Heart left ventricle (tissue), 16 donors: ENCODE measurements at regions not wholly inside any gene's neighbourhood (a gene's known extent, or its start where the extent isn't known, plus 50 kb on each side); places are given as distances from the start of the nearest gene placed in this dataset.

ENCODE experiments used
- ATAC-seq, 4 donors: fragments of 200-7000 bp; cut with Tn5 transposase; one replicate each; pipeline ENCODE4 v1.9.1; 2020 to 2022; ENCODE audit warnings: moderate library complexity in 4 of 4, mild to moderate bottlenecking in 3 of 4, moderate number of reproducible peaks in 1 of 4
- DNase-seq, 5 donors: peaks; one replicate each; pipeline ENCODE4 v3.0.0-alpha.2; 2020
- H3K27ac ChIP-seq, 12 donors: fragments of 200-600 bp; sonication (generic) in 4 of 12; one replicate each; pipeline versions ENCODE4 v1.5.0 to v1.8.0; 2016 to 2022; ENCODE audit warnings: mild to moderate bottlenecking in 2 of 12
- H3K27me3 ChIP-seq, 9 donors: fragments of 200-600 bp; sonication (generic) in 2 of 9; one replicate each; pipeline versions ENCODE4 v1.5.1 to v1.8.0; 2016 to 2022; ENCODE audit warnings: mild to moderate bottlenecking in 3 of 9
- H3K36me3 ChIP-seq, 9 donors: fragments of 200-600 bp; sonication (generic) in 2 of 9; one replicate each; pipeline versions ENCODE4 v1.5.0 to v1.8.0; 2018 to 2022; ENCODE audit warnings: mild to moderate bottlenecking in 2 of 9
- H3K4me1 ChIP-seq, 12 donors: fragments of 200-600 bp; sonication (generic) in 4 of 12; one replicate each; pipeline versions ENCODE4 v1.5.0 to v1.8.0; 2016 to 2022; ENCODE audit warnings: mild to moderate bottlenecking in 3 of 12
- H3K4me3 ChIP-seq, 12 donors: fragments of 200-600 bp; sonication (generic) in 4 of 12; one replicate each; pipeline versions ENCODE4 v1.5.0 to v1.8.0; 2017 to 2022; ENCODE audit warnings: mild to moderate bottlenecking in 9 of 12, moderate library complexity in 4 of 12
- H3K9me3 ChIP-seq, 12 donors: fragments of 200-600 bp; sonication (generic) in 4 of 12; one replicate each; pipeline versions ENCODE4 v1.5.0 to v1.8.0; 2016 to 2022; ENCODE audit warnings: mild to moderate bottlenecking in 1 of 12
- POLR2A ChIP-seq, 2 donors: fragments of 450-650 bp; IDR thresholded peaks; one replicate each; pipeline ENCODE4 v1.6.1; 2017; ENCODE audit warnings: antibody characterized with exemption in 2 of 2, mild to moderate bottlenecking in 2 of 2, moderate library complexity in 2 of 2
- WGBS, 4 donors: extraction: QIAGEN DNeasy Blood & Tissue Kit in 2 of 4; methylation state at CpG; one replicate each; pipeline versions ENCODE4 v1.1.5 to v1.1.7; 2013 to 2018; 5-methylcytosine and 5-hydroxymethylcytosine counted together
- intact Hi-C, 10 donors: fragments of 100-400 bp; cut with DNase I; formaldehyde crosslinking; loops; one replicate each; pipeline versions ENCODE4 v1.11.1 to v1.14.2; 2022
- TF ChIP-seq, protein P1 (sequence below), 12 donors: fragments of 200-600 bp; sonication (generic) in 4 of 12; IDR thresholded peaks; one replicate each; pipeline versions ENCODE4 v1.5.0 to v1.8.0; 2018 to 2022; ENCODE audit warnings: antibody characterized with exemption in 12 of 12, mild to moderate bottlenecking in 5 of 12
- donor health status: ischemic (EF 13 %, LVEDD 7.1; RV severe dilation, severe dysfunction).
- donor health status: healthy with polysubstance abuse.
- donor health status: DM: no; HTN: yes; CAD: no.
- donor health status: DM: no; HTN: no; CAD: no.
- donor health status: ischemic (EF 25% LVEDD 6.9; RV normal size, moderate dysfunction).
- donor health status: ischemic (EF 25% LVEDD 5.7; RV mildly dilated, moderate dysfunction).
- donor health status: healthy.
- donor health status: DM: yes; HTN: yes; CAD: no.
- donor health status: ischemic (EF 35%, LVEDD 5.7; RV mildly dilated, moderate dysfunction).
- donor health status: nonischemic (EF 11% LVEDD 7.7; RV severe dilation, severe dysfunction).
- donor health status: DM: yes; HTN: yes; CAD: no.
- donor health status: PGD.
- donor health status: ischemic (EF 29% LVEDD 5.4; RV normal size, mild dysfunction).
- donor health status: nonischemic (EF 23%, LVEDD 6.1; RV moderate dilation, normal function).

DNA sequence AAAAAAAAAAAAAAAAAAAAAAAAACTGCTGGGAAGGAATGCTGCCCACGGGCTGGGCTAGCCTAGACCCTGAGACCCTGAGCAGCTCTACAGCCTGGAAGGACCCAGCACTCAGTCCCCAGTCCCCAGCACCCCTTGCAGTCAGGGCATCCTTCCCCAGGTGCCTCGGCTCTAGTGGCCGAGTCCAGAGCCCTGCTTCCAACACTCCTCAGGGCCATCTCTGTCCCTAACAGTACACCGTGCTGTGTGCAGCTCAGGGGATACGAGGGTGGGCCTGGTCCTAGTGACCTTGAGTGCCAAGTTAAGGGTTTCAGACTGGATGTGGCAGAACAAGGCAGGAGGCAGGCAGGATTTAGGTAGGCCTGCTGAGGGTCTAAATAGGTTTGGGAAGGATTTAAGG lies 50.2 kb upstream of the LRP8 start:
- intact Hi-C loops: no loop called here
- H3K4me3 ChIP-seq: no peak overlapping the region
- ATAC-seq (no peak), DNase-seq (peak in 2 of 5 donors; percentile 12 to 18)
- no peaks in the 10 kb centered on the region for H3K36me3 ChIP-seq
- no peak overlapping the region for H3K27ac ChIP-seq
- H3K4me1 ChIP-seq: peaks cover 0 to 18% (median 0%) of the 10 kb centered on the region in 12 donors
- no peak for TF ChIP-seq POLR2A (IDR thresholded peaks at IDR 0.05)
- TF ChIP-seq, protein P1, sequence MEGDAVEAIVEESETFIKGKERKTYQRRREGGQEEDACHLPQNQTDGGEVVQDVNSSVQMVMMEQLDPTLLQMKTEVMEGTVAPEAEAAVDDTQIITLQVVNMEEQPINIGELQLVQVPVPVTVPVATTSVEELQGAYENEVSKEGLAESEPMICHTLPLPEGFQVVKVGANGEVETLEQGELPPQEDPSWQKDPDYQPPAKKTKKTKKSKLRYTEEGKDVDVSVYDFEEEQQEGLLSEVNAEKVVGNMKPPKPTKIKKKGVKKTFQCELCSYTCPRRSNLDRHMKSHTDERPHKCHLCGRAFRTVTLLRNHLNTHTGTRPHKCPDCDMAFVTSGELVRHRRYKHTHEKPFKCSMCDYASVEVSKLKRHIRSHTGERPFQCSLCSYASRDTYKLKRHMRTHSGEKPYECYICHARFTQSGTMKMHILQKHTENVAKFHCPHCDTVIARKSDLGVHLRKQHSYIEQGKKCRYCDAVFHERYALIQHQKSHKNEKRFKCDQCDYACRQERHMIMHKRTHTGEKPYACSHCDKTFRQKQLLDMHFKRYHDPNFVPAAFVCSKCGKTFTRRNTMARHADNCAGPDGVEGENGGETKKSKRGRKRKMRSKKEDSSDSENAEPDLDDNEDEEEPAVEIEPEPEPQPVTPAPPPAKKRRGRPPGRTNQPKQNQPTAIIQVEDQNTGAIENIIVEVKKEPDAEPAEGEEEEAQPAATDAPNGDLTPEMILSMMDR (IDR thresholded peaks at IDR 0.05): no peak
- peaks cover 0 to 16% (median 0%) of the 10 kb centered on the region in 9 donors for H3K27me3 ChIP-seq
- H3K9me3 ChIP-seq: no peaks in the 10 kb centered on the region
- WGBS, 4 donors: 79 to 87% (median 80%) methylated on average over 5 of the region's 5 CpGs

DNA sequence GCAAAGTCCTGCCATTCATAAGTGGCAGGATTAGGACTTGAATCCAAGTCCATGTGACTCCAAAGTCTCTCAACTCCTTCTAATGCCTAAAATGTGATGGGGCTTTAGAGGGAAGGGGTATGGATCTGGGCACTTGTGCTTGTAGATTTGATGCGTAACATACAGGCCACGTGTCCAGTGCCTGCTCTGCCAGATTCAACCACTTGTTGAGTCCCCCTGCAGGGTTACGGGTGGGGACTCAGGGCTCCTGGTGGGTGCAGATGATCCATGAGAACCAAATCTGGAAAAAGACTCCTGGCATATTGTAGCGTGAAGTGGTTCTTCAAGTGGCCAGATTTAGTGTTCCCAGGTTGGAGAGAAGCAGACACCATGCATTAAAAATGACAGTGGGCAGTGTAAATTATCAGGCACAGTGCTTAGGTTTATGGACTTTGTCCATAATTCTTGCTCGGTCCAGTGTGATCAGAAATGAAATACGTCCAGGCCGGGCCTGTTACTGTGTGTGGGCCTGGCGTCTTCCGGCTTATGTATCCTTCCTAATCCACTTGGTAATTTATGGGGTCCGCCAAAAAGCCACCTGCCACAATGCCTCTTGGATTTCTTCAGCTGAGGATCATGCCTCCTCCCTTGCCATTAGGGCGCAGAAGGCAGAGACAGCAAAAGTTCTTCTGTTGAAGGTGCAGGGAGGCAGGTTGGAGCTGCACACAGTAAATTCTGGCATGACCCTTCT lies 51.2 kb upstream of the LRP8 start:
- Histone ChIP-seq H3K27me3 (peaks cover 0 to 18% (median 0%) of the 10 kb centered on the region in 9 donors), H3K4me3 (no peak overlapping the region), H3K36me3 (no peaks in the 10 kb centered on the region), H3K9me3 (no peaks in the 10 kb centered on the region), H3K27ac (no peak overlapping the region), H3K4me1 (peaks cover 0 to 18% (median 0%) of the 10 kb centered on the region in 12 donors)
- ATAC-seq: no peak
- no peak for DNase-seq
- 91 to 96% (median 94%) methylated on average over 11 of the region's 11 CpGs for WGBS, 4 donors
- intact Hi-C loops: no loop called here
- TF ChIP-seq, protein P1 (IDR thresholded peaks at IDR 0.05): no peak
- no peak for TF ChIP-seq POLR2A (IDR thresholded peaks at IDR 0.05)

DNA sequence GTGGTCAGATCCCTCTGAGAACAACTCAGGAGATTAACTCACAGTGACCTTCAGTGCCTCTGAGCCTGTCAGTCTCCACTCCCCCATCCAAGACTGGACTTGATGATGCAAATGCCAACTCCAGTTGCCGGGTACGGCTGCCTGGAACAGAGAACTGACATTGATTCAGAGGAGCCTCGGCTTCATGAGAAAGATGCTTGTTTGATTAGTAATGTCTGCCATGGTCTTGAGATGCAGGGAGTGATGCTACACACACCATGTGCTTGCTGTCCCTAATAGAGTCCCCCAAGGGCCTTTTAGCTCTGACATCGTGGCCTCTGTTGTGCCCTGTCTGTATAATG lies 51.8 kb upstream of the LRP8 start:
- TF ChIP-seq POLR2A (IDR thresholded peaks at IDR 0.05): no peak
- TF ChIP-seq, protein P1 (IDR thresholded peaks at IDR 0.05): no peak
- H3K27me3 ChIP-seq: peaks cover 0 to 18% (median 0%) of the 10 kb centered on the region in 9 donors
- H3K27ac ChIP-seq: no peak overlapping the region
- peak in 1 of 5 donors; percentile 51 for DNase-seq
- intact Hi-C loops: no loop called here
- peak in 2 of 4 donors; percentile 44 to 87 for ATAC-seq
- 50 to 72% (median 62%) methylated on average over 4 of the region's 4 CpGs for WGBS, 4 donors
- H3K4me3 ChIP-seq: no peak overlapping the region
- no peaks in the 10 kb centered on the region for H3K9me3 ChIP-seq
- H3K4me1 ChIP-seq: peaks cover 0 to 18% (median 0%) of the 10 kb centered on the region in 12 donors
- no peaks in the 10 kb centered on the region for H3K36me3 ChIP-seq

GRCh38 chr1:53380296-53380695 lies 52.4 kb upstream of the LRP8 start:
- Histone ChIP-seq H3K4me3 (no peak overlapping the region), H3K36me3 (no peaks in the 10 kb centered on the region), H3K4me1 (peaks cover 0 to 18% (median 0%) of the 10 kb centered on the region in 12 donors), H3K9me3 (no peaks in the 10 kb centered on the region), H3K27me3 (peaks cover 0 to 18% (median 0%) of the 10 kb centered on the region in 9 donors), H3K27ac (no peak overlapping the region)
- ATAC-seq (no peak), DNase-seq (peak in 1 of 5 donors; percentile 10)
- intact Hi-C loops: no loop called here
- TF ChIP-seq, protein P1 (IDR thresholded peaks at IDR 0.05): no peak
- no peak for TF ChIP-seq POLR2A (IDR thresholded peaks at IDR 0.05)
- WGBS, 4 donors: 47 to 58% (median 50%) methylated on average over 5 of the region's 5 CpGs
